H1 (cell line): ENCODE measurements at regions not wholly inside any gene's neighbourhood (a gene's known extent, or its start where the extent isn't known, plus 50 kb on each side); places are given as distances from the start of the nearest gene placed in this dataset.

Experiments used
- CTCF ChIA-PET: fragments of 300-600 bp; sonication (Branson Sonifier 250); formaldehyde crosslinking; loops from one replicate; lab custom pipeline; 2021; ENCODE audit not compliant: partially characterized antibody; lab: Charles Lee
- POLR2A ChIA-PET: fragments of 300-600 bp; sonication (Branson Sonifier 250); formaldehyde crosslinking; loops from one replicate; lab custom pipeline; 2021; ENCODE audit warnings: inconsistent platforms; ENCODE audit not compliant: partially characterized antibody; lab: Charles Lee
- DNase-seq, 2 experiments: peaks; one replicate each; pipeline versions ENCODE4 v3.0.0 to v3.0.0-alpha.2; 2010 to 2022; ENCODE audit warnings: low spot score in 2 of 2, low read depth in 1 of 2, mixed read lengths in 1 of 2
- FAIRE-seq: peaks from 2 replicates; lab custom pipeline; 2011; peaks lifted over from hg19 to GRCh38; lab: Jason Lieb, UNC
- H2AFZ ChIP-seq: 2 replicates; pipeline ENCODE4 v1.8.1; 2012; ENCODE audit warnings: low read length, inconsistent platforms
- H2AK5ac ChIP-seq: 2 replicates; pipeline ENCODE4 v1.6.1; 2013; ENCODE audit warnings: low read depth, low read length
- H2BK120ac ChIP-seq: replicated peaks from 2 replicates; pipeline ENCODE3; 2013; ENCODE audit warnings: low read depth, low read length, inconsistent platforms
- H2BK12ac ChIP-seq: 2 replicates; pipeline ENCODE4 v1.6.1; 2013; ENCODE audit warnings: low read depth, low read length
- H2BK15ac ChIP-seq: 2 replicates; pipeline ENCODE4 v1.6.1; 2013; ENCODE audit warnings: low read length
- H2BK20ac ChIP-seq: 2 replicates; pipeline ENCODE4 v1.6.1; 2013; ENCODE audit warnings: low read length
- H2BK5ac ChIP-seq: 2 replicates; pipeline ENCODE4 v1.6.1; 2013; ENCODE audit warnings: low read depth, low read length
- H3K14ac ChIP-seq: 2 replicates; pipeline ENCODE4 v1.6.1; 2013; ENCODE audit warnings: inconsistent platforms; ENCODE audit not compliant: insufficient read length
- H3K18ac ChIP-seq: 2 replicates; pipeline ENCODE4 v1.6.1; 2013; ENCODE audit warnings: low read length; ENCODE audit errors: extremely low read depth
- H3K23ac ChIP-seq: 2 replicates; pipeline ENCODE4 v1.6.1; 2013; ENCODE audit warnings: inconsistent platforms; ENCODE audit not compliant: insufficient read length
- H3K23me2 ChIP-seq: 2 replicates; pipeline ENCODE4 v1.6.1; 2013; ENCODE audit warnings: low read depth, low read length
- H3K27ac ChIP-seq: 2 replicates; pipeline ENCODE4 v1.6.1; 2011; ENCODE audit warnings: low read depth, low read length, inconsistent platforms
- H3K27me3 ChIP-seq, 4 experiments: replicated peaks in 1 of 4; 1 replicate in 1 of 4; 2 replicates in 3 of 4; pipeline versions ENCODE4 v1.6.1 to v1.8.1; 2011 to 2013; ENCODE audit warnings: low read length in 3 of 4, mild to moderate bottlenecking in 3 of 4, inconsistent platforms in 2 of 4, mixed read lengths in 2 of 4, moderate library complexity in 1 of 4; ENCODE audit not compliant: control insufficient read depth in 3 of 4, insufficient read depth in 3 of 4; ENCODE audit errors: extremely low read depth in 1 of 4
- H3K36me3 ChIP-seq, 4 experiments: 2 replicates each; pipeline versions ENCODE4 v1.6.1 to v1.8.1; 2011 to 2013; ENCODE audit warnings: mild to moderate bottlenecking in 4 of 4, low read length in 3 of 4, moderate library complexity in 2 of 4, control low read depth in 1 of 4, inconsistent platforms in 1 of 4; ENCODE audit not compliant: insufficient read depth in 4 of 4, control insufficient read depth in 2 of 4
- H3K4ac ChIP-seq: replicated peaks from 2 replicates; pipeline ENCODE3; 2013; ENCODE audit warnings: low read length, low read depth, mixed read lengths, inconsistent platforms; ENCODE audit not compliant: insufficient read length
- H3K4me1 ChIP-seq, 4 experiments: replicated peaks in 1 of 4; 1 replicate in 1 of 4; 2 replicates in 3 of 4; pipeline versions ENCODE4 v1.6.1 to v1.8.1; 2011 to 2013; ENCODE audit warnings: low read length in 3 of 4, inconsistent platforms in 2 of 4, mixed read lengths in 1 of 4; ENCODE audit not compliant: insufficient read depth in 4 of 4, control insufficient read depth in 3 of 4
- H3K4me2 ChIP-seq, 2 experiments: 2 replicates each; pipeline versions ENCODE4 v1.6.1 to v1.8.1; 2011 to 2013; ENCODE audit warnings: low read depth in 2 of 2, low read length in 2 of 2, control low read depth in 1 of 2, inconsistent platforms in 1 of 2, mild to moderate bottlenecking in 1 of 2; ENCODE audit not compliant: insufficient read depth in 1 of 2
- H3K4me3 ChIP-seq, 4 experiments: fragments of 200-600, 300-600 bp in 1 of 4; sonication (generic), shearing (Covaris generic), sonication (Bioruptor Twin) in 1 of 4; 2 replicates each; pipeline versions ENCODE4 v1.5.1 to v1.8.1; 2011 to 2016; ENCODE audit warnings: low read length in 4 of 4, low read depth in 3 of 4, control low read depth in 2 of 4, inconsistent platforms in 2 of 4, mild to moderate bottlenecking in 2 of 4, mixed read lengths in 1 of 4, moderate library complexity in 1 of 4; ENCODE audit not compliant: insufficient read depth in 2 of 4; ENCODE audit errors: extremely low read depth in 1 of 4
- H3K56ac ChIP-seq: replicated peaks from 2 replicates; pipeline ENCODE3; 2013; ENCODE audit warnings: low read depth, mild to moderate bottlenecking, mixed read lengths, low read length, inconsistent platforms; ENCODE audit not compliant: insufficient read length
- H3K79me1 ChIP-seq: 2 replicates; pipeline ENCODE4 v1.6.1; 2013; ENCODE audit warnings: low read depth, low read length, control low read depth
- H3K79me2 ChIP-seq, 2 experiments: 2 replicates each; pipeline versions ENCODE4 v1.6.1 to v1.8.1; 2012 to 2013; ENCODE audit warnings: low read length in 2 of 2, mild to moderate bottlenecking in 2 of 2, inconsistent platforms in 1 of 2; ENCODE audit not compliant: insufficient read depth in 2 of 2, control insufficient read depth in 1 of 2
- H3K9ac ChIP-seq, 4 experiments: replicated peaks in 1 of 4; 1 replicate in 1 of 4; 2 replicates in 3 of 4; pipeline versions ENCODE4 v1.6.1 to v1.8.1; 2011 to 2013; ENCODE audit warnings: low read depth in 3 of 4, low read length in 3 of 4, control low read depth in 2 of 4, mild to moderate bottlenecking in 2 of 4, moderate library complexity in 2 of 4, inconsistent platforms in 1 of 4; ENCODE audit errors: extremely low read depth in 1 of 4
- H3K9me3 ChIP-seq, 2 experiments: 2 replicates each; pipeline versions ENCODE4 v1.6.1 to v1.8.1; 2012 to 2013; ENCODE audit warnings: mild to moderate bottlenecking in 2 of 2, moderate library complexity in 2 of 2, control low read depth in 1 of 2, inconsistent platforms in 1 of 2, low read depth in 1 of 2, low read length in 1 of 2, mixed read lengths in 1 of 2; ENCODE audit not compliant: insufficient read depth in 2 of 2
- H4K20me1 ChIP-seq, 2 experiments: replicated peaks in 1 of 2; 2 replicates each; pipeline versions ENCODE3 to v1.8.1; 2011 to 2013; ENCODE audit warnings: inconsistent platforms in 2 of 2, low read length in 2 of 2, mild to moderate bottlenecking in 1 of 2; ENCODE audit not compliant: insufficient read depth in 2 of 2, control insufficient read depth in 1 of 2
- H4K5ac ChIP-seq: 2 replicates; pipeline ENCODE4 v1.6.1; 2013; ENCODE audit warnings: low read length, low read depth, mixed read lengths, inconsistent platforms; ENCODE audit not compliant: insufficient read length
- H4K8ac ChIP-seq: 2 replicates; pipeline ENCODE4 v1.8.0; 2013; ENCODE audit warnings: mild to moderate bottlenecking, moderate library complexity, low read length, inconsistent platforms; ENCODE audit not compliant: insufficient read depth; ENCODE audit errors: extremely low read depth
- H4K91ac ChIP-seq: replicated peaks from 2 replicates; pipeline ENCODE3; 2013; ENCODE audit warnings: low read length, mixed read lengths, inconsistent platforms; ENCODE audit not compliant: insufficient read length
- CBX8 ChIP-seq: fragments of 300-800, 300-1000 bp; sonication (generic); IDR thresholded peaks from 2 replicates; pipeline ENCODE4 v1.7.1; 2016; ENCODE audit warnings: low read depth, low read length, borderline replicate concordance
- CHD2 ChIP-seq: IDR thresholded peaks from 2 replicates; pipeline ENCODE4 v1.6.1; 2012; ENCODE audit warnings: low read length, improper control_type of control experiment
- EGR1 ChIP-seq: IDR thresholded peaks from 2 replicates; pipeline ENCODE4 v1.6.1; 2011; ENCODE audit warnings: low read depth, low read length, borderline replicate concordance
- GABPA ChIP-seq: IDR thresholded peaks from 2 replicates; pipeline ENCODE4 v1.6.1; 2011; ENCODE audit warnings: mild to moderate bottlenecking, low read length, moderate library complexity, borderline replicate concordance; ENCODE audit not compliant: insufficient read depth
- HDAC6 ChIP-seq: IDR thresholded peaks from one replicate; pipeline ENCODE4 v1.7.1; 2012; ENCODE audit warnings: low read depth, mild to moderate bottlenecking, inconsistent platforms, low read length, moderate library complexity
- NANOG ChIP-seq: IDR thresholded peaks from 2 replicates; pipeline ENCODE4 v1.6.1; 2011; ENCODE audit warnings: low read length, low read depth, mild to moderate bottlenecking, inconsistent platforms; ENCODE audit not compliant: insufficient read depth, poor library complexity, severe bottlenecking
- RFX5 ChIP-seq: IDR thresholded peaks from 2 replicates; pipeline ENCODE4 v1.6.1; 2011; ENCODE audit warnings: low read depth, low read length, improper control_type of control experiment, borderline replicate concordance
- SIX5 ChIP-seq: IDR thresholded peaks from 2 replicates; pipeline ENCODE4 v1.6.1; 2011; ENCODE audit warnings: mild to moderate bottlenecking, low read depth, low read length
- SP2 ChIP-seq: IDR thresholded peaks from 2 replicates; pipeline ENCODE4 v1.6.1; 2012; ENCODE audit warnings: mild to moderate bottlenecking, low read length, inconsistent platforms
- YY1 ChIP-seq: IDR thresholded peaks from 2 replicates; pipeline ENCODE4 v1.6.1; 2011; ENCODE audit warnings: low read depth, mild to moderate bottlenecking, low read length
- WGBS, 2 experiments: shearing (Covaris generic) in 1 of 2; methylation state at CpG; one replicate each; pipeline versions ENCODE4 v1.1.6 to v1.1.7; 2013 to 2015; ENCODE audit warnings: low lambda C conversion rate in 2 of 2, mixed read lengths in 2 of 2, inconsistent platforms in 1 of 2, low coverage in 1 of 2, missing lambda C conversion rate in 1 of 2; ENCODE audit not compliant: insufficient replicate concordance in 2 of 2, insufficient coverage in 1 of 2, insufficient read length in 1 of 2; ENCODE audit errors: extremely low coverage in 1 of 2, missing lambda C conversion rate in 1 of 2; 5-methylcytosine and 5-hydroxymethylcytosine counted together
- TF ChIP-seq, protein P1 (sequence below): IDR thresholded peaks from 2 replicates; pipeline ENCODE4 v1.6.1; 2011; ENCODE audit warnings: low read length, improper control_type of control experiment

GRCh38 chr3:140766465-140766864, 88.6 kb downstream of the TRIM42 start:
- Histone ChIP-seq H4K8ac (no peak overlapping the region), H2BK5ac (no peak overlapping the region), H3K18ac (no peak overlapping the region), H3K27ac (no peak overlapping the region), H3K23me2 (no peaks in the 10 kb centered on the region; the same call in 1 of the 2 replicates), H3K4me3 (no peak overlapping the region), H2BK12ac (no peak overlapping the region), H3K27me3 (no peaks in the 10 kb centered on the region), H4K5ac (no peak overlapping the region), H3K14ac (no peak overlapping the region), H2BK20ac (no peak overlapping the region), H2AK5ac (no peak overlapping the region), H2BK15ac (no peak overlapping the region), H3K4me2 (no peak overlapping the region), H3K79me2 (no peaks in the 10 kb centered on the region), H4K91ac (no peak overlapping the region), H3K9ac (no peak overlapping the region), H3K23ac (no peak overlapping the region), H3K56ac (no peak overlapping the region), H2AFZ (no peak overlapping the region), H2BK120ac (no peak overlapping the region), H3K4ac (no peak overlapping the region), H4K20me1 (no peaks in the 10 kb centered on the region), H3K4me1 (peaks cover 0 to 2% (median 0%) of the 10 kb centered on the region in 4 experiments; a peak in 2 of 7 replicates), H3K9me3 (no peaks in the 10 kb centered on the region), H3K79me1 (no peaks in the 10 kb centered on the region), H3K36me3 (no peaks in the 10 kb centered on the region)
- 74% methylated on average over 3 of the region's 3 CpGs; no CpG with 5 or more reads in 1 of the 2 experiments for WGBS, 2 experiments
- FAIRE-seq (no peak), DNase-seq (no peak)
- ChIA-PET POLR2A (no interaction called here), CTCF (interaction anchor here (0.9 to 1.3 kb wide), 3 partner anchors 29 to 638 kb away, joined by 3 read pairs; no protein-coding TSS in a partner anchor)
- TF ChIP-seq RFX5 (no peak), GABPA (no peak), HDAC6 (no peak), CHD2 (no peak), EGR1 (no peak), SP2 (no peak), SIX5 (no peak), NANOG (no peak), YY1 (no peak), CBX8 (no peak)
- TF ChIP-seq, protein P1, sequence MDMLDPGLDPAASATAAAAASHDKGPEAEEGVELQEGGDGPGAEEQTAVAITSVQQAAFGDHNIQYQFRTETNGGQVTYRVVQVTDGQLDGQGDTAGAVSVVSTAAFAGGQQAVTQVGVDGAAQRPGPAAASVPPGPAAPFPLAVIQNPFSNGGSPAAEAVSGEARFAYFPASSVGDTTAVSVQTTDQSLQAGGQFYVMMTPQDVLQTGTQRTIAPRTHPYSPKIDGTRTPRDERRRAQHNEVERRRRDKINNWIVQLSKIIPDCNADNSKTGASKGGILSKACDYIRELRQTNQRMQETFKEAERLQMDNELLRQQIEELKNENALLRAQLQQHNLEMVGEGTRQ: no peak
